ENCODE measurements at regions not wholly inside any gene's neighbourhood (a gene's known extent, or its start where the extent isn't known, plus 50 kb on each side); places are given as distances from the start of the nearest gene placed in this dataset.

DNA sequence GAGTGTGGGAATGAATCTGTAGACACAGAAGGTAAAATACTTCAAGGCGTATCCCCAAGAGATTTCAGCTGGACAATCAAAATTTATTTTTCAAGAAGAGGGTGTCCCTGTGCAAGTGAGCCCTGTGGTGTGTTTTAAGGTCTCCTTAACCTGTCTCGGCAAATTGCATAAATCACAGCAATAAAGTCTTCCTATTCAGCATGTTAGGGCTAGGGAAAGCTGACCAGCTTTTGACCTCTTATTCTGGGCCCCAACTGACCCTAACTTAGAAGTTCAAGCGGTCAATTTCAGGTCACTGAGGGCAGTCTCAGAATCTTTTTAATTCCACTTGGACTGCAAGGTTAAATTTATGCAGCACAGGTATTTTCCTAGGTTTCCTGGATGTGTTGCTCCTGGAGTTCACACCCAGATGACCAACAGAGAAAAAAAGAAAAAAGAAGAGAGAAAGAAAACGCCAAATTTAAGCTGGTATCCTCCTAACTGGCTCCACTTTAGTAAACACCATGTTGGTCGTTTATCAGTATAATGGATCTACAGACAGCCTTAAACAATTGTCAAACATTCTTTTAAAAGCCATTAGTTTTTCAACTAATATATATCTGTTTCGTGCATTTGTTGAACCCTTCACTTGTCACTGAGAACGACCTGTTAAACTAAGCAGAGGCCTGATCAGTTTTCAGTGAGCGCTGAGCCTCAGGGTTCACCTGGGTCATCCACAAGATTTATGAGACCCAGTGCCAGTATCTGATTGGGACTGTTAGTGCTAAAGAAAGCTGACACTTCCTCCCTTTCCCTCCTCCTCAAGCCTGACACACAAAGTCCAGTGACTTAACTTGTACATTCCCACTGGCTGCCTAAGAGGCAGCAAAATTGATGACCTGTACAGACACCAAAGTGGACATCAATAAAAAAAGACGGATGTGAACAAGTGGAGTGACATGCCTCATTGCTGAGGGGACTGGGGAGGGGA lies 546.1 kb downstream of the NR2F1-AS1 start:
- TF ChIP-seq, protein P1, sequence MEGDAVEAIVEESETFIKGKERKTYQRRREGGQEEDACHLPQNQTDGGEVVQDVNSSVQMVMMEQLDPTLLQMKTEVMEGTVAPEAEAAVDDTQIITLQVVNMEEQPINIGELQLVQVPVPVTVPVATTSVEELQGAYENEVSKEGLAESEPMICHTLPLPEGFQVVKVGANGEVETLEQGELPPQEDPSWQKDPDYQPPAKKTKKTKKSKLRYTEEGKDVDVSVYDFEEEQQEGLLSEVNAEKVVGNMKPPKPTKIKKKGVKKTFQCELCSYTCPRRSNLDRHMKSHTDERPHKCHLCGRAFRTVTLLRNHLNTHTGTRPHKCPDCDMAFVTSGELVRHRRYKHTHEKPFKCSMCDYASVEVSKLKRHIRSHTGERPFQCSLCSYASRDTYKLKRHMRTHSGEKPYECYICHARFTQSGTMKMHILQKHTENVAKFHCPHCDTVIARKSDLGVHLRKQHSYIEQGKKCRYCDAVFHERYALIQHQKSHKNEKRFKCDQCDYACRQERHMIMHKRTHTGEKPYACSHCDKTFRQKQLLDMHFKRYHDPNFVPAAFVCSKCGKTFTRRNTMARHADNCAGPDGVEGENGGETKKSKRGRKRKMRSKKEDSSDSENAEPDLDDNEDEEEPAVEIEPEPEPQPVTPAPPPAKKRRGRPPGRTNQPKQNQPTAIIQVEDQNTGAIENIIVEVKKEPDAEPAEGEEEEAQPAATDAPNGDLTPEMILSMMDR (IDR thresholded peaks at IDR 0.05; ENCODE audit: low read depth, low read length), result no peak
- TF ChIP-seq POLR2A (IDR thresholded peaks at IDR 0.05; ENCODE audit: extremely low read depth, insufficient read length), result no peak
- TF ChIP-seq, protein P2, sequence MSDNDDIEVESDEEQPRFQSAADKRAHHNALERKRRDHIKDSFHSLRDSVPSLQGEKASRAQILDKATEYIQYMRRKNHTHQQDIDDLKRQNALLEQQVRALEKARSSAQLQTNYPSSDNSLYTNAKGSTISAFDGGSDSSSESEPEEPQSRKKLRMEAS (IDR thresholded peaks at IDR 0.05; ENCODE audit: low read depth, low read length), result no peak

Measured in NB4 (cell line).